Upper lobe of left lung (tissue), 4 donors: ENCODE measurements at regions not wholly inside any gene's neighbourhood (a gene's known extent, or its start where the extent isn't known, plus 50 kb on each side); places are given as distances from the start of the nearest gene placed in this dataset.

Source experiments
- CTCF ChIP-seq, 6 experiments: fragments of 450-650 bp in 4 of 6; fragments of 200-600 bp in 2 of 6; sonication (generic) in 2 of 6; IDR thresholded peaks; one replicate each; pipeline ENCODE4 v1.5.1; 2016 to 2019; ENCODE audit warnings: antibody characterized with exemption in 6 of 6
- EP300 ChIP-seq, 4 donors: sonication (generic); formaldehyde crosslinking; IDR thresholded peaks; one replicate each; pipeline ENCODE4 v1.5.1; 2017; ENCODE audit warnings: antibody characterized with exemption in 4 of 4, control low read depth in 2 of 4
- POLR2A ChIP-seq, 4 donors: fragments of 450-650 bp; IDR thresholded peaks; one replicate each; pipeline ENCODE4 v1.5.1; 2016 to 2017; ENCODE audit warnings: antibody characterized with exemption in 4 of 4, mild to moderate bottlenecking in 2 of 4
- POLR2AphosphoS5 ChIP-seq, 2 donors: sonication (generic); formaldehyde crosslinking; IDR thresholded peaks; one replicate each; pipeline ENCODE4 v1.5.1; 2017; ENCODE audit warnings: antibody characterized with exemption in 2 of 2

- no peak for TF ChIP-seq CTCF (IDR thresholded peaks at IDR 0.05)
- no peak for TF ChIP-seq POLR2A (IDR thresholded peaks at IDR 0.05)
- TF ChIP-seq EP300 (IDR thresholded peaks at IDR 0.05), result no peak
- no peak for TF ChIP-seq POLR2AphosphoS5 (IDR thresholded peaks at IDR 0.05)
These were observed 152.4 kb upstream of the PWP1 start for GRCh38 chr12:107533218-107533617.
